ENCODE measurements at regions not wholly inside any gene's neighbourhood (a gene's known extent, or its start where the extent isn't known, plus 50 kb on each side); places are given as distances from the start of the nearest gene placed in this dataset.

- DNase-seq: no peak
Measured at GRCh38 chr14:87497301-87497700, 495.7 kb downstream of the GALC start.

DNA sequence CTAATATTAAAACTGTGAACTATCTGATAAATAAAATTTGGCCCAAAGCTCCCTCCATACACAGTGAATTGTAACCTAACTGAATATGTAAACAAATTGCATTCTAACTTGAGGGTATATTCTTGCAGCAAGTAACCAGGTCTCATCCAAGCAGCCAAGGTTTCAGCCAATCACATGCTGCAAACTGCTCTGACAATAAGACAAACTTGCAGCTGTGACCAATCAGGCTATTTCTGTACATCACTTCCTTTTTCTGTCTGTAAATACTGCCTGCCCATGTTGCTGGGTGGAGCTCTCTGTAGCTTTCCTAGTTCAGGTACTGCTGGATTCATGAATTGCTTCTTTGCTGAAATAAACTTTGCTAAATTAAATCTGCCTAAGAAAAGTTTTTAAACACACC is 499.0 kb downstream of the GALC start:
- DNase-seq: no peak

GRCh38 chr14:87492561-87492960 is 500.4 kb downstream of the GALC start:
- DNase-seq: no peak

- no peak for DNase-seq
Measured at GRCh38 chr14:87491816-87492215, 501.2 kb downstream of the GALC start.

DNA sequence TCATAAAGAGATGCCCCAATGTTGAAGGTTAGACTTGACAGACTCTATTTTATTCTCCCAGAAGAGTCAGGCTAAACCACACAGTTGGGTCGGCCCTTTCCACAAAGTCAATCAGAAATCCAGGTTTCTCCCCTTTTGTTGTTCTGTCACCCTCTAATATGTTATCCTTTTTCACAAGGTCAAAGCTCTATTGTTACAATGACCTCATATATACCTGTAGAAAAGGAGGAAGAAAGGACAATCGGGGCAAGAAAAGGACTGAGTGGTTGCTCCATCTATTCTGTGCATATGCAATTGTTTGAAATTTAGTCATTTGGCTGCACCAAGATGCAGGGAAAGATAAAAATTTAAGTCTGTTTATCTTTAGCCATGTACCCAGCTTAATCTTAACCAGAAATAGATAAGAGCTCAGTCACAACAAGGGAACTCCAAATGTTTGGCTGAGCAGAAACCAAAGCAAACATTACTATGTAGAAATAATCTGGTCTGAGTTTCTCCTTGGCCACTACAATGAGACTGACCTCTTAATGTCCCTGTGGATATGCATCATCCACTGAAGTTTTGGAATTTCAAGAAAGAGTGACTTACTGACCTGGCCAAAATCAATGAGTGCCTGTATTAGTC is 503.7 kb downstream of the GALC start:
- no peak for DNase-seq

GRCh38 chr14:87483271-87484260 is 509.4 kb downstream of the GALC start:
- no peak for DNase-seq

GRCh38 chr14:87468531-87468930 is 524.5 kb downstream of the GALC start:
- no peak for DNase-seq

DNA sequence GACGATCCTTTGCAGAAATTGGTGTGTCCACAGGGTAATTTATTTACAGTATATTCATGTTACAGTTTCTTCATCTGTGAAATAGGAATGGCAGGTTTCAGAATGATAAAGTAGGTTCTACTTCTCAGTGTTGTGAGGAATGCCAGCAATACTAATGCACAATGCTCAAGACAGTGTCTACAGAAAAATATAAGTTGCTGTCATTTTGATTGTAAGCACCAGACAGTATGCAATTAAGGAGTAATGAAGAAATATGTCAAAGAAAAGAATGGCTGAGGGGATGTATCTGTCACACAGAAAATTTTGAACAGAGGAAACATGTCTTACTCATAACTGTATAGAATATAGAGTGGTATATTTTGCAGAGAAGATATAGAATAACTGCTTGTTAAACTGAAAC is 525.4 kb downstream of the GALC start:
- DNase-seq: no peak

- no peak for DNase-seq
Measured at GRCh38 chr14:87465770-87466169, 527.2 kb downstream of the GALC start.

DNA sequence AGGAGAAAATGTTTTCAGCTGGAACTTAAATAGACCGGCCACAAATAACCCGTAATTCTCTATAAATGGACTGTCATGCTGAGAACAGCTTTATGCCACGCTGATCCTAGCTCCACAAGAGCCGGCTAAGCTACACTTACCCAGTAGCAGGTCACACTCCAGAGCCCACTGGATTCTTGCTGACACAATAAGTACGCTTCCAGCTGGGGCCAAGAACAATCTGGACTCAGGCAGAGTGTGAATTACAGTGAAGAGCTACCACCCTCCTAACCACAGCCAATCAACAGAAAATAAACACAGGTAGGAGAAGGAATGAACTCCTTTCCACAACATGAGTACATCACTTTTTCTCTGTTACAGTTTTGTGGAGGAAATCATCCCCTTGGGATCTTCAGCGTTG is 531.3 kb downstream of the GALC start:
- no peak for DNase-seq

- DNase-seq: no peak
Measured at GRCh38 chr14:87457720-87458119, 535.3 kb downstream of the GALC start.

GRCh38 chr14:87450193-87450592 is 542.8 kb downstream of the GALC start:
- no peak for DNase-seq

DNA sequence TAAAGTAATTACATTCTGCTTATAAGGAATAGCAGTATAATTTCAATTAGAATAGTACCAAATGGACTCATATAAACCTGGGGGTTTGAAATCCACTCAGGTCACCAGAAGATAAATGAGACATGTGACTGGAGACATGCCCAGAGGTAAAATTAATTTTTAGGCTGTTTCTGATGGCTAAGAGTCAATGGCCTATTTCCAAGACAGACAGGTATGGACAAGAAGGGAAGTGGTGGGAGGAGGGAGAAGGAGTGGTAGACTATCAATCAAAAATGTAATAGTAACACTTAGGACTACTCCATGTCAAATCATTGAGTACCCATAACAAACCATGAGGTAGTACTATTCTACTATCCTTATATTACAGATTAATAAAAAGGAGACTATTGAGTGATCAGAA is 544.0 kb downstream of the GALC start:
- no peak for DNase-seq

DNA sequence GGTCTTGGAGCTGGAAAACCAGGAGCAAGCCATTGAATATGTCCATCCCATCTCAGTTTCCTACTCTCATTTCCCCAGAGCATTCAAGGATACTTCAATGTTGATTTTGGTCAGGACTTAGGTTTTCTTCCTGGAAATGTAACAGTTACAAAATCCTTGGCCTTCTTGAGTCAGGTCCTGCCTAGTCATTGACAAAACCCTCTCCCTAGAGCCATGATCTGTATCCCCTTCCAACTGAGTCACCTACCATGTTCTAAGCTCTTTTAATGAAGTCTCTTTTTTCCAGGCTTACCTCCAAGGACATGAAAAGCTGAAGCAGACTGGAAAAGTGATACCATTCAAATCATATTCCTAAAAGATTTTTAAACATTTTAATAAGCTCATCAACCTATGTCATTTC is 549.2 kb downstream of the GALC start:
- DNase-seq: no peak

DNA sequence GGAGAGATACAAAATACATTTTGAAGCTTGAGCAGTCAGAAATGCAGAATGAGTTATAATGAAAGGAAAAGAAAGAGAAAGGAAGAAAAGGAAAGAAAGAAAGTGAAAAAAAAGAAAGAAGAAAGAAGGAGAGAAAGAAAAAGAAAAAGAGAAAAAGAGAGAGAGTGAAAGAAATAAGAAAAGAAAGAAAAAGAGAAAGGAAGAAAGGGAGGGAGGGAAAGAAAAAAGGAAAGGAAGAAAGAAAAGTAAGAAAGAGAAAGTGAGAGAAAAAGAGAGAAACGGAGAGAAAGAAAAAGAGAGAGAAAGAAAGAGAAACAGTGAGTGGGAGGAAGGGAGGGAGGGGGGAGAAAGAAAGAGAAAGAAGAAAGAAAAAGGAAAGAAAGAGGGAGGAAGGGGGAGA is 549.9 kb downstream of the GALC start:
- DNase-seq: no peak

- no peak for DNase-seq
Measured at GRCh38 chr14:87437158-87437557, 555.8 kb downstream of the GALC start.

GRCh38 chr14:87434680-87435079 is 558.3 kb downstream of the GALC start:
- no peak for DNase-seq

- DNase-seq: no peak
Measured at GRCh38 chr14:87434011-87434410, 559.0 kb downstream of the GALC start.

- DNase-seq: no peak
Measured at GRCh38 chr14:87432698-87433097, 560.3 kb downstream of the GALC start.

GRCh38 chr14:87430810-87431209 is 562.2 kb downstream of the GALC start:
- no peak for DNase-seq

DNA sequence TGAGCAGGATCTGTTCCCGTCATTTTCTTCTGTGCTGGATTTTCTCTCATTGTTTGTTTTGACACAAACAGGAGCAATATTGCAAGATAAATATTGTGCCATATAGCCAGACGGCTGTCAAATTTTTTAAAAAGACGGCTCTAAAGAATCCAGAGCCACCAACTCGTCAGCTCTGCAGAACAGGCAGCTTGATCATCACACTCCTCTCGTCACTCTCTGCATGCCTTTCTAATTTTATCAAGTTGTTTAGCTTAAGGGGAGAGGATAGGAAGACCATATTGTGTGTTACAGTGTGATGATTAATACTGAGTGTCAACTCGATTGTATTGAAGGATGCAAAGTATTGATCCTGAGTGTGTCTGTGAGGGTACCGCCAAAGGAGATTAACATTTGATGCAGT is 562.8 kb downstream of the GALC start:
- no peak for DNase-seq

- DNase-seq: no peak
Measured at GRCh38 chr14:87419925-87420324, 573.1 kb downstream of the GALC start.

DNA sequence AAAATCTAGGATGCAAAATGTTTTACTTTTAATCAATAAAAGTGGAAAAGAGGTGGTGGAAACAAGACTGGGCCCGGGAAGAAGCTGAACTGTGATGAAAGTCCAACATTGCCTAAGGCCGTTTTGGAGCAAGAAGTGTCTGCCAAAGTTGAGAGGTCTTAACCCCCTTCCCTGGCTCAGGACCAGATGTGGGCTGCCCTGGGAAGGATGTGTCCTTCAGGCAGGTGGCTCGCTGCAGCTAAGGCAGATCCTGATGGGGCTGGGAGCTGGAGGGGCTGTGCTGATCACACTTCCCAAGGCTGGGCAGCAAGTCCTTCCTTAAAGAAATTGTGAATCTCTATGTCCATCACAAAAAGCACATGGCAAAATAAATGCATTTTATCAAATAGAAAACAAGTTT is 581.6 kb downstream of the GALC start:
- no peak for DNase-seq

DNA sequence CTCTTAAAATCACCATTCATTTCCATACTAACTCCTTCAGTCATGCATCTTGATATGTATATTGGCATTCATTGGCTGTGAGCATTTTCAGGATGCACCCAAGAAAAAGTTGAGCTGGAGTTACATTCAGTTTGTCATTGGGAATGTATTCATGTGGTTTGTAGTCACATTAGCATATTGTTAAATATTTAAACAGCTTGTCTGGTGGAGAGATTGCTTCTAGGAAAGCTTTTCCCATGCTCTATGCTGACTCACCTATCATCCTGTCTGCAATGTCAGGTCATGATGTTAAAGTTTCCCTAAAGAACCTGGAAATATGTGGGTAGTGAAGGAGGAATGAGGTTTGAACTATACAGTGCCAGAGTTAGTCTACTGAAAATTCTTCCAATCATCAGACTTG is 583.6 kb downstream of the GALC start:
- no peak for DNase-seq

All from stimulated activated CD4-positive, alpha-beta T cell treated with anti-CD3 and anti-CD28 coated beads, Interleukin-4, amount 100 ng/mL, for 1 hour (primary cell).